ENCODE measurements at regions not wholly inside any gene's neighbourhood (a gene's known extent, or its start where the extent isn't known, plus 50 kb on each side); places are given as distances from the start of the nearest gene placed in this dataset.
"Not testable (repeated sequence)": the region's sequence is repeated elsewhere in the genome, so short reads cannot be mapped to it uniquely, and the experiment has no call there.

- no peak for TF ChIP-seq EP300 (IDR thresholded peaks at IDR 0.05)
- Histone ChIP-seq H3K27ac (no peak overlapping the region), H3K4me1 (ENCODE audit: insufficient read depth) (no peaks in the 10 kb centered on the region), H3K27me3 (no peaks in the 10 kb centered on the region), H3K4me3 (no peak overlapping the region), H3K36me3 (no peaks in the 10 kb centered on the region), H3K9me3 (no peaks in the 10 kb centered on the region)
- DNase-seq: no peak
- 81 to 95% (median 82%) methylated on average over 2 of the region's 2 CpGs for WGBS, 3 donors
- intact Hi-C loops (cut with DNase I): no loop called here
These were observed 322.8 kb downstream of the POM121L12 start for GRCh38 chr7:53358269-53358668.

- Histone ChIP-seq H3K27me3 (no peaks in the 10 kb centered on the region), H3K4me3 (no peak overlapping the region), H3K9me3 (no peaks in the 10 kb centered on the region), H3K4me1 (ENCODE audit: insufficient read depth) (no peaks in the 10 kb centered on the region), H3K36me3 (no peaks in the 10 kb centered on the region), H3K27ac (no peak overlapping the region)
- DNase-seq: no peak
- 60 to 77% (median 62%) methylated on average over 3 of the region's 3 CpGs for WGBS, 3 donors
- TF ChIP-seq POLR2A (IDR thresholded peaks at IDR 0.05): no peak
- TF ChIP-seq EP300 (IDR thresholded peaks at IDR 0.05): no peak
- no peak for TF ChIP-seq CTCF (IDR thresholded peaks at IDR 0.05)
- intact Hi-C loops (cut with DNase I): no loop called here
These were observed 347.7 kb downstream of the POM121L12 start for GRCh38 chr7:53383131-53383530.

DNA sequence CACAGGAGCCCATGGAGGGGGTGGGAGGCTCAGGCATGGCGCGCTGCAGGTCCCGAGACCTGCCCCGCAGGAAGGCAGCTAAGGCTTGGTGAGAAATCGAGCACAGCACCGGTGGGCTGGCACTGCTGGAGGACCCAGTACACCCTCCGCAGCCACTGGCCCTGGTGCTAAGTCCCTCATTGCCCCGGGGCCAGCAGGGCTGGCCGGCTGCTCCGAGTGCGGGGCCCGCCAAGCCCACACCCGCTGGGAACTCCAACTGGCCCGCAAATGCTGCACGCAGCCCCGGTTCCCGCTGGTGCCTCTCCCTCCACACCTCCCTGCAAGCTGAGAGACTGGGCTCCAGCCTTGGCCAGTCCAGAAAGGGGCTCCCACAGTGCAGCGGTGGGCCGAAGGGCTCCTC lies 349.8 kb downstream of the POM121L12 start:
- H3K4me1 ChIP-seq (ENCODE audit: insufficient read depth); H3K27me3 ChIP-seq; H3K9me3 ChIP-seq; H3K27ac ChIP-seq; DNase-seq; H3K4me3 ChIP-seq; intact Hi-C loops (cut with DNase I); H3K36me3 ChIP-seq: not testable (repeated sequence)
- WGBS, 3 donors: 89 to 96% (median 95%) methylated on average over 11 to 19 of the region's 19 CpGs

DNA sequence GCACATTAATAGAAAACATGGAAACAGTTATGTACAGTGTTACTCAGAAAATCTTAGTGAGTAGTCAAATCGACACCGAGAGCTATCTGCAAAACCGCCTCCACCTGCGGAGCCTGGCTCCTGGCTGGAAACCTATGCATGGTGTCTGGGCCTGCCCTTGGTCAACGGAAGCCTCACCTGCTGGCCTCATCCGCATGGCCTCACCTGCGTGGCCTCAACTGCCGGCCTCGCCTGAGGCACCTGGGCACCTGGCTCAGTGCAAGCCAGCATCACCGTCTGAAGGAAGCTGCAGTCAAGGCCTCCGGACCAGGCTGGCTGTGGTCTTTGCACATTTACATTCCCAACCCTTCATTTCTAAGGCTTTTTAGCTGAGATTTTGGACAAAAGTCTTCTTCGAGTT lies 352.1 kb downstream of the POM121L12 start:
- no peaks in the 10 kb centered on the region for H3K4me1 ChIP-seq (ENCODE audit: insufficient read depth)
- no peak overlapping the region for H3K4me3 ChIP-seq
- no peaks in the 10 kb centered on the region for H3K27me3 ChIP-seq
- DNase-seq: no peak
- WGBS, 3 donors: 93 to 96% (median 93%) methylated on average over 12 of the region's 12 CpGs
- TF ChIP-seq EP300 (IDR thresholded peaks at IDR 0.05) (no peak), POLR2A (IDR thresholded peaks at IDR 0.05) (no peak), CTCF (IDR thresholded peaks at IDR 0.05) (no peak)
- intact Hi-C loops (cut with DNase I): no loop called here
- H3K9me3 ChIP-seq: no peaks in the 10 kb centered on the region
- H3K36me3 ChIP-seq: no peaks in the 10 kb centered on the region
- no peak overlapping the region for H3K27ac ChIP-seq

GRCh38 chr7:53397911-53398310 lies 362.5 kb downstream of the POM121L12 start:
- intact Hi-C loops (cut with DNase I): no loop called here
- TF ChIP-seq CTCF (IDR thresholded peaks at IDR 0.05) (no peak), POLR2A (IDR thresholded peaks at IDR 0.05) (no peak)
- H3K4me1 ChIP-seq (ENCODE audit: insufficient read depth): no peaks in the 10 kb centered on the region
- H3K36me3 ChIP-seq: no peaks in the 10 kb centered on the region
- no peak for DNase-seq
- H3K9me3 ChIP-seq: no peaks in the 10 kb centered on the region
- 82 to 91% (median 87%) methylated on average over 2 of the region's 2 CpGs for WGBS, 3 donors
- H3K4me3 ChIP-seq: no peak overlapping the region
- no peaks in the 10 kb centered on the region for H3K27me3 ChIP-seq
- no peak overlapping the region for H3K27ac ChIP-seq

- Histone ChIP-seq H3K4me1 (ENCODE audit: insufficient read depth) (no peaks in the 10 kb centered on the region), H3K27ac (no peak overlapping the region), H3K4me3 (no peak overlapping the region), H3K27me3 (no peaks in the 10 kb centered on the region), H3K9me3 (no peaks in the 10 kb centered on the region), H3K36me3 (no peaks in the 10 kb centered on the region)
- no peak for TF ChIP-seq CTCF (IDR thresholded peaks at IDR 0.05)
- TF ChIP-seq POLR2A (IDR thresholded peaks at IDR 0.05): no peak
- TF ChIP-seq EP300 (IDR thresholded peaks at IDR 0.05): no peak
- 48 to 57% (median 55%) methylated on average over 2 of the region's 2 CpGs for WGBS, 3 donors
- no peak for DNase-seq
- intact Hi-C loops (cut with DNase I): no loop called here
These were observed 363.1 kb downstream of the POM121L12 start for GRCh38 chr7:53398566-53398965.
